AG09319 (cell line): ENCODE measurements at regions not wholly inside any gene's neighbourhood (a gene's known extent, or its start where the extent isn't known, plus 50 kb on each side); places are given as distances from the start of the nearest gene placed in this dataset.
"Not testable (repeated sequence)": the region's sequence is repeated elsewhere in the genome, so short reads cannot be mapped to it uniquely, and the experiment has no call there.

Experiments
- DNase-seq: peaks from one replicate; pipeline ENCODE4 v3.0.0-alpha.2; 2010; ENCODE audit warnings: low read depth; ENCODE audit errors: extremely low read depth
- TF ChIP-seq, protein P1 (sequence below): IDR thresholded peaks from 2 replicates; pipeline ENCODE4 v1.5.1; 2011; ENCODE audit warnings: low read depth, mild to moderate bottlenecking, inconsistent platforms, low read length, moderate library complexity

- TF ChIP-seq, protein P1, sequence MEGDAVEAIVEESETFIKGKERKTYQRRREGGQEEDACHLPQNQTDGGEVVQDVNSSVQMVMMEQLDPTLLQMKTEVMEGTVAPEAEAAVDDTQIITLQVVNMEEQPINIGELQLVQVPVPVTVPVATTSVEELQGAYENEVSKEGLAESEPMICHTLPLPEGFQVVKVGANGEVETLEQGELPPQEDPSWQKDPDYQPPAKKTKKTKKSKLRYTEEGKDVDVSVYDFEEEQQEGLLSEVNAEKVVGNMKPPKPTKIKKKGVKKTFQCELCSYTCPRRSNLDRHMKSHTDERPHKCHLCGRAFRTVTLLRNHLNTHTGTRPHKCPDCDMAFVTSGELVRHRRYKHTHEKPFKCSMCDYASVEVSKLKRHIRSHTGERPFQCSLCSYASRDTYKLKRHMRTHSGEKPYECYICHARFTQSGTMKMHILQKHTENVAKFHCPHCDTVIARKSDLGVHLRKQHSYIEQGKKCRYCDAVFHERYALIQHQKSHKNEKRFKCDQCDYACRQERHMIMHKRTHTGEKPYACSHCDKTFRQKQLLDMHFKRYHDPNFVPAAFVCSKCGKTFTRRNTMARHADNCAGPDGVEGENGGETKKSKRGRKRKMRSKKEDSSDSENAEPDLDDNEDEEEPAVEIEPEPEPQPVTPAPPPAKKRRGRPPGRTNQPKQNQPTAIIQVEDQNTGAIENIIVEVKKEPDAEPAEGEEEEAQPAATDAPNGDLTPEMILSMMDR, result no peak
- no peak for DNase-seq
Observed at GRCh38 chr18:52136532-52136931, 203.5 kb upstream of the DCC start.

- no peak for DNase-seq
- TF ChIP-seq, protein P1, result no peak
Observed at GRCh38 chr18:52140986-52141385, 199.0 kb upstream of the DCC start.

DNA sequence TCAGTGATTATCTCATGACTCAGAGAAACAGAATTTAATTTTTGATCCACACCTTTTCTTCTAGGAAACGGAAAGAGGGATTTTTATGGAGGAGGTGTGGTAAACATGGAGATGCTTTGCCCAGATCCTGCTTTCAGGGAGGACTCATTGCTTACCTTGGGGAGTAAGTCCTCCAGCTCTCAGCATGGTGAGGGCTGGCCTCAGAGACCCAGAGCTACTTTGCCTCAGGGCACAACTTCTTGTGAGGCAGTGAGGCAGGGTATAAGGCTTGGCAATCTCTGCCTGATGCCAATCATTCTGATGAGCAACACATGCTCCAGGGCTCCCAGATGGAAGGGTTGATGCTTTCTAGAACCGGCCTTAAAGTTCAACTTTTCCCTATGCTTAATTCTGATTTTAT lies 189.9 kb upstream of the DCC start:
- DNase-seq, result no peak
- TF ChIP-seq, protein P1, result no peak

DNA sequence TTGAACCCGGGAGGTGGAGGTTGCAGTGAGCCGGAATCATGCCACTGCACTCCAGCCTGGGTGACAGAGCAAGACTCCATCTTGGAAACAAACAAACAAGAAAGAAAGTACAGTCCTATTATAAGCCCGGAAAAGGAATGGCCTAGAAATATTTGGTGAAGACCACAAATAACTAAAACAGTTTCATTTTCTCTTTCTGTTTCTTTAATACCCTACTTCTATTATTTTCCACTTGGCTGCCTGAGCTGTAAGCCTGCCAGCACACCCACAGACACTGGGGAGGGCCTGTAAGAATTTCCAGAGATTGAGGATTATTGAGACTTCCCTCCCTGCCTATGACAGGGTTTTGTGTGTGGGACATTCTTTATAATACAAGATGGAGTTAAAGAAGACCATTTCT lies 188.0 kb upstream of the DCC start:
- TF ChIP-seq, protein P1, result no peak
- no peak for DNase-seq

- TF ChIP-seq, protein P1, result no peak
- DNase-seq, result no peak
Observed at GRCh38 chr18:52156166-52156565, 183.8 kb upstream of the DCC start.

GRCh38 chr18:52160636-52161035 lies 179.4 kb upstream of the DCC start:
- DNase-seq, result no peak
- TF ChIP-seq, protein P1, result no peak

GRCh38 chr18:52163478-52163877 lies 176.5 kb upstream of the DCC start:
- TF ChIP-seq, protein P1, result no peak
- DNase-seq, result no peak

DNA sequence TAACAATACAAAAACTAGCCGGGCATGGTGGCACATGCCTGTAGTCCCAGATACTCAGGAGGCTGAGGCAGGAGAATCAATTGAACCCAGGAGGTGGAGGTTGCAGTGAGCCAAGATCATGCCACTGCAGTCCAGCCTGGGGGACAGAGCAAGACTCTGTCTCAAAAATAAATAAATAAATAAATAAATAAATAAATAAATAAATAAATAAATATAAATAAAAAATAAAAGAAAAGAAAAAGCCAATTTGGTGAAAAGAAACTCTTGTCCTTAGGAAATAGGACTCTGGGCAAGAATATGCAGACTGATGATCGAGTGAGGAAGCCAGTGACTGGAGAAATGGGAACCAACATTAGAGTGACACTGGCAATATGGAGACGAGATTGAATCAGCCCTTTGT lies 171.9 kb upstream of the DCC start:
- not testable (repeated sequence) for DNase-seq
